ENCODE measurements at regions not wholly inside any gene's neighbourhood (a gene's known extent, or its start where the extent isn't known, plus 50 kb on each side); places are given as distances from the start of the nearest gene placed in this dataset.

- no peaks in the 10 kb centered on the region for H3K36me3 ChIP-seq (ENCODE audit: control insufficient read depth, insufficient read depth, low read length)
- no peak for DNase-seq (ENCODE audit: extremely low read depth in 1 of 4, low spot score in 3 of 4)
- H3K4me2 ChIP-seq (ENCODE audit: insufficient read depth, low read length), result no peak overlapping the region
- ChIA-PET POLR2A (interaction anchor here (1.1 kb wide), 1 partner anchor 167 kb away, joined by 3 read pairs; no protein-coding TSS in a partner anchor), CTCF (ENCODE audit: low intra/inter-chr PET ratio) (no interaction called here)
- H3K4me3 ChIP-seq, result no peak overlapping the region
- no peak overlapping the region for H3K9ac ChIP-seq (ENCODE audit: insufficient read depth in 1 of 2, low read depth in 2 of 2, low read length in 2 of 2)
- no peaks in the 10 kb centered on the region for H4K20me1 ChIP-seq (replicated peaks; ENCODE audit: control insufficient read depth, insufficient read depth, low read length)
- intact Hi-C loops (cut with micrococcal nuclease) (no loop called here), in situ Hi-C loops (cut with MboI) (no loop called here)
- H3K9me1 ChIP-seq (ENCODE audit: control insufficient read depth, insufficient read depth, low read length), result no peaks in the 10 kb centered on the region
- FAIRE-seq, result no peak
- no peak for ATAC-seq
- no peak overlapping the region for H3K27ac ChIP-seq (ENCODE audit: extremely low read depth, low read depth, low read length)
- TF ChIP-seq ZNF436 (CRISPR knock-in tag; IDR thresholded peaks at IDR 0.05), result peak; percentile 70; the same call in 1 of the 2 replicates
- peak; percentile 80 for TF ChIP-seq RBM25 (IDR thresholded peaks at IDR 0.05; ENCODE audit: low read depth, low read length, severe bottlenecking)
- peak; percentile 97 for TF ChIP-seq ZFP36 (IDR thresholded peaks at IDR 0.05; ENCODE audit: low read depth, low read length, partially characterized antibody)
- TF ChIP-seq, protein P1, sequence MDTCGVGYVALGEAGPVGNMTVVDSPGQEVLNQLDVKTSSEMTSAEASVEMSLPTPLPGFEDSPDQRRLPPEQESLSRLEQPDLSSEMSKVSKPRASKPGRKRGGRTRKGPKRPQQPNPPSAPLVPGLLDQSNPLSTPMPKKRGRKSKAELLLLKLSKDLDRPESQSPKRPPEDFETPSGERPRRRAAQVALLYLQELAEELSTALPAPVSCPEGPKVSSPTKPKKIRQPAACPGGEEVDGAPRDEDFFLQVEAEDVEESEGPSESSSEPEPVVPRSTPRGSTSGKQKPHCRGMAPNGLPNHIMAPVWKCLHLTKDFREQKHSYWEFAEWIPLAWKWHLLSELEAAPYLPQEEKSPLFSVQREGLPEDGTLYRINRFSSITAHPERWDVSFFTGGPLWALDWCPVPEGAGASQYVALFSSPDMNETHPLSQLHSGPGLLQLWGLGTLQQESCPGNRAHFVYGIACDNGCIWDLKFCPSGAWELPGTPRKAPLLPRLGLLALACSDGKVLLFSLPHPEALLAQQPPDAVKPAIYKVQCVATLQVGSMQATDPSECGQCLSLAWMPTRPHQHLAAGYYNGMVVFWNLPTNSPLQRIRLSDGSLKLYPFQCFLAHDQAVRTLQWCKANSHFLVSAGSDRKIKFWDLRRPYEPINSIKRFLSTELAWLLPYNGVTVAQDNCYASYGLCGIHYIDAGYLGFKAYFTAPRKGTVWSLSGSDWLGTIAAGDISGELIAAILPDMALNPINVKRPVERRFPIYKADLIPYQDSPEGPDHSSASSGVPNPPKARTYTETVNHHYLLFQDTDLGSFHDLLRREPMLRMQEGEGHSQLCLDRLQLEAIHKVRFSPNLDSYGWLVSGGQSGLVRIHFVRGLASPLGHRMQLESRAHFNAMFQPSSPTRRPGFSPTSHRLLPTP (IDR thresholded peaks at IDR 0.05; ENCODE audit: borderline replicate concordance, extremely low read depth, insufficient read length), result peak; percentile 17
- TF ChIP-seq ARNT (IDR thresholded peaks at IDR 0.05), result no peak
- H3K27me3 ChIP-seq (ENCODE audit: control insufficient read depth in 2 of 2, insufficient read depth in 2 of 2, low read length in 2 of 2), result no peaks in the 10 kb centered on the region
- no TSS peak for BruUV-seq (replicated peaks)
- no peaks in the 10 kb centered on the region for H3K79me2 ChIP-seq (ENCODE audit: control insufficient read depth, insufficient read depth, low read length)
- H2AFZ ChIP-seq (ENCODE audit: low read depth, low read length), result no peak overlapping the region
- H3K4me1 ChIP-seq (replicated peaks in 1 of 2; ENCODE audit: control insufficient read depth in 2 of 2, insufficient read depth in 2 of 2, low read length in 2 of 2), result peaks cover 0 to 17% of the 10 kb centered on the region in 2 experiments; a peak in 3 of 5 replicates
- H3K9me3 ChIP-seq (replicated peaks; ENCODE audit: control insufficient read depth, insufficient read depth, low read depth, low read length), result no peaks in the 10 kb centered on the region
Measured at GRCh38 chr5:173747876-173748275, 131.4 kb upstream of the BOD1 start.

All from K562 (cell line).